GM19328 (cell line): ENCODE measurements at regions not wholly inside any gene's neighbourhood (a gene's known extent, or its start where the extent isn't known, plus 50 kb on each side); places are given as distances from the start of the nearest gene placed in this dataset.

ENCODE experiments used
- ATAC-seq: cut with Tn5 transposase; IDR thresholded peaks from one replicate; pipeline ENCODE4 v1.9.1; 2021; ENCODE audit warnings: mild to moderate bottlenecking, moderate library complexity; ENCODE audit not compliant: unreplicated experiment

DNA sequence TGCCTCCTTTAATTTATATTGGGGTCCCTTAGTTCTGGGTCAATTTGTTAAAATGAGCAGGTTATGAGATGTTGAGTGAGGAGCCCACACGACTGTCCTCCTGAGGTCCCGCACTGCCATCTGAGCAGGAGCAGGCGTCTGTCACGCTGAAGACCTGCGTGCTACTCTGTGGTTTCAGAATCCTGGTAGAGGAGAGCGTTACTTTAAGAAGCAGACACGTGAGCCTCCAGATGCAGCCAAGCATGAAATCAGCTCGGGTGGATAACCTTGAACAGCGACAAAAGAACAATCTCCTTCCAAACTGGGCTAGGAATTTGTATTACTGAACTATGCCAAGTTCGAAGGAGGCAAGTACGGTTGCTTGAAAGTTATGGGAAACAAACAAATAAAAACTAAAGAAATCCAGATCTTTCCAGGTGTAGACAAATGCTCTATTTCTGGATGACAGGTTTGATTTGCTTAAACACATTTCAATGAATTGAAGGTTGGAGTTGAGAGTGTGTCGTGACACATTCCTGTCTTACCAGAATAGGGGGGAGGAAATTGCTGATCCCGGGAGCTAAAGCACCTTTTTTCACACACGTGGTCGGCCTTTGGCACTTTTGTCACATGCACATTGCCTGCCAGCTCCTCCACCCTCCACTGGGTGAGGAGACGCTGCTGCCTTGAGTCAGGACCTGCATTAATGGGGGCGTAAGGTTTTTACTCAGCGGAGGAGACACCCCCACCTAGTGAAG lies 945.5 kb upstream of the SLC10A2 start:
- no peak for ATAC-seq

DNA sequence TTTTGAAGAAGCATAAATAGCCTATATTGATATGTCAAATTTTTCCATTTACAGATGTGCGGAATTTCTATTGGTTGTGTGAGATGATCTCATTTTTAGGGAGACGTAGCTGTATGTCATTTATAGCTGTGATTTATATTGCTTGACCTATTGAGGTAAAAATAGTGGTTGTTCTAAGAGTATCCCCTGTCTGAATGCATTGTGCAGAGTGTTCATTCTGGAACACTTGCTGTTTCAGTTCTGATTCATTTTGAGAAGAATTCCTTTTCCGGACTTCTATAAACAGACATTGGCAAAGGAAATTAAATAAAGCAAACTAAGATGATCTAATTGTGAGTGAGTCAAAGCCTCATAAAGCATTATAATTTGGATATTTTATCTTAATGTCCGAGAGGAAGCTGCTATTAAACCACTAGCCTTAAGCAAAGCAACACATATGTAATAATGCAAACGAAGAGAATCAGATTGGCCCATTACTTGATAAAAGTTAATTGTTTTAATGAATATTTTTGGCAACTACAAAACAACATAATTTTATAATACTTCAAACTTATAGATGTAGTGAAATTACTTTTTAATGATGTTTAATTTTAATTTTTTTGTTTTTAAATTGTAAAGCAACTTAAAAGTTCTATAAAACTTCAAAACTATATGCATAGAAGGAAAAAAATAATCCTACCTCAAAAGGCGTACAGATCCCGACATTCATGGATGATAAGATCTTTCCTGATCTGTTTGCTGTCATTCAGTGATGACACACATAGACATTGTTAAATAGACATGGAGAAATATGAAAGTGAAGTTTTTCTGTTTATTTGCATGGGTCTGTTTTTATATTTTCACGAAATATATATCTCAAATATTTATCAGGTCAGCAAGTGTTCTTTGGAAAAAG lies 942.6 kb upstream of the SLC10A2 start:
- ATAC-seq, result no peak

DNA sequence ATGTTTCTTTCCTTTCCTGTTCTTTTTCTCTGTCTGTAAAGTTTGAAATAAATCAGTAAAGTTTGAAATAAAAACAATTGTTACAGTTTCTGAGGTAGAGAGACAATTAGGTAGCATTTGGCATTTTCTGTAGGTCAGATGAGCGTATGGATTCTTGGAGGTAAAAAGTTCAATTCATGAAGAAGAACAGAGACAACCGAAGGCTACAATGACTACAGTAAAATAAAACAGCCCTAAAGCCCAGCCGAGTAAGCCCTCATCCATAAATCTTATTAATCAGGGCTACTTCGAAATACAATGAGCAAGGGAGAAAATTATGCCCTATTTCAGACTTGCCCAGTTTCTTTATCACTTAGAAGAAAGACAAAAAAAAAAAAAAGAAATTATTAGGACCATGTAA lies 941.9 kb upstream of the SLC10A2 start:
- ATAC-seq, result no peak

DNA sequence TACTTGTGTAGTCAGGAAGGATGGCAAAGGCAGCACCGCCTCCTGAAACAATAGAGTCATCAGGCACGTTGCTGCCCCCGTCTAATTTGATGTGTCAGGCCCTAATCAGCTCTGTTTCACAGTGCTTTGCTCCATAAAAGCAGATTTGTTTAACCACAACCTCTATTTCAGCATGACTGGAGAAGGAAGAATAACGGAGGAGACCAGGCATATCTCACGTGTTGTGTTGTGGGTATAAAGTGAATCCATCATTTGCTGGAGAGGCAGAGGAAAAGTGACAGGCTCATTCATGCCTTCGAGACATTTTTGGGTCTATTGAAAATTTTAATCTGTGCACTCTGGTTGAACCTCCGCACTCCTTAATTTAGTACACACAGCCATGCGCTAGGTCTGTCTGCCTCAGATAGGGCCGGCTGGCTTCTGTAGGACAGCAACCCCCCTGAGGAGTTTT lies 940.4 kb upstream of the SLC10A2 start:
- ATAC-seq, result no peak

DNA sequence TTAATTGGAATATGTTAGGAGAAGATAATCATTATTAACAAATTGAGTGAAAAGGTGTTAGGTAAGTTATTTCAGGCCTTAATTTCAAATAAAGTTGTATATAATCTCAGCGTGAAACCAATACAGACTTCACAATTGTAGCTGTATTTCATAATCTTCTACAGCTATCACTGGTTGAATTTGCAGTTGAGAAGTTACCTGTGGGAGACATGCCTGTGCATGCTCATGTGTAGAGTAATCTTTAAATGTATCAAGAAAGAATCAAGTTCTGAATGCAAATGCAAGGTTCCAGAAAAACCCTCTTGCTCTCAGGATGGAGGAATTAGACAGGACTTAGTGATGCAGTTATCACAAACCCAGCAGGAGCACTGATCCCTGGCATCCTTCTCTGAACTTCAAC lies 938.4 kb upstream of the SLC10A2 start:
- no peak for ATAC-seq

DNA sequence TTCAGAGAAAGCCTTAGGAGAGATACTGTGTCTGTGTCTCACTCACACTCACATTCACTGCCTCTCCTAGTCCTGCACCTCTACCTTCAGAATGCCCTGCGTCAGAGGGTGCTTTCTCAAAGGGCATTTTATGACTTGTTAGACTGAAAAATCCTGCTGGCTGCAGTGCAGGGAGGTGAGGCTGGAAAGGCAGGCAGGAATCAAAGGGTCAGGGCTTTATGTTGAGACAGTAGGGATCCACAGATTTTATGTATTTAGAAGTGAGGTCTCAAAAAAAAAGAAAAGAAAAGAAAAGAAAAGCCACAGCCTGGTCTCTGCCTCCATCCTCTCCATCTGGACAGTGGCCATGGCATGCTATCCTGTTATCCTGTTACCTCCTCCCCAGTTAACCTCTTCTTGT lies 936.0 kb upstream of the SLC10A2 start:
- ATAC-seq, result no peak

DNA sequence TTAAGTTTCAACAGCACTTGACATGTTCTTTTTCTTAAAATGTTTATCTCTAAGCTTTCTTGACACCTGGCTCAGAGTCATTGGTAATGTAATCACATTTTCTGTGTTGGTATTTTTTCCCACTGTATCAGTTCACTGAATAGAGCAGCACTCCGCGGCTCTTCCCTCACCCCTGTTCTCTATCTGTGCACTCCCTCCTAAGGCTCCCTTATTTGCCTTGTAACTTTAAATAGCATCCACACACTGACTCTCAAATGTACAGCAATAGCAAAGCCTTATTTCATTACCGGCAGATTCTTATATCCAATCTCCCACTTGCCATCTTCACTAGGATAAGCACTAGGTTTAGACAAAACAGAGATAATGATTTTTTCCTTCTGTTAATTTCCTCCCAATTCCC lies 935.5 kb upstream of the SLC10A2 start:
- ATAC-seq, result no peak

DNA sequence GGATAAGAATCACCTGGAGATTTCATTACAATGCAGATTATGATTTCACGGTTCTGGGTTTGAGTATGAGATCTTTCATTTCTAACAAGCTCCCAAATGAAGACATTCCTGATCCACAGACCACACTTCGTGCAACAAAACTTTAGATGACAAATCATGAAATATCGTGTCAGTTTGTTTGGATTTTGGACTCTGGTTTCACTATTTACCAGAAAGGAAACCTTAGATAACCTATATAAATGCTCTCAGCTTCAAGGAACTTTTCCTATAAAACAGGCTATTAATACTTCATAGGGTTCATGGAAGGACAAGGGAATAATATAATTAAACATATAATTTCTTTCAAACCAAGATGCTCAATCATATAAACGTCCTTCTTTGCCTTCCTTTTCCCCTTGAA lies 930.5 kb upstream of the SLC10A2 start:
- ATAC-seq, result no peak

DNA sequence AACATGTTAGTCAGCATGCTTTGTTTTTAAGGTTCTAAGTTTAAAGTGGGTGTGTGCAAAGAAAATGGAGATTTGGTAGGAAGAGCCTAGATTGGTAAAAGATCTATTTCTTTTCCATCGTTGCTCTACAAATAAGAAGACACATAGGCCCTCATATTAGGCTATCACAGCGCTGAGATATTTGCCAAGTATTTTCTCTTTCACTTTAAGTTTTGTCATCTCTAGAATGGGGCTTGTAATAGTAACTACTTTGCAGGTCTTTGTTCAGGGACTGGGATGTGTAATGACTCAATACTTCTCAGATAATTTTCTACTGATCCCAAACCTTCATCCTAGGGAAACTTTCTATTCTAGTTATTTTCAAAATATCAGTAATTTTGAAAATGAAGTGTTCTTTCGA lies 917.7 kb upstream of the SLC10A2 start:
- no peak for ATAC-seq

DNA sequence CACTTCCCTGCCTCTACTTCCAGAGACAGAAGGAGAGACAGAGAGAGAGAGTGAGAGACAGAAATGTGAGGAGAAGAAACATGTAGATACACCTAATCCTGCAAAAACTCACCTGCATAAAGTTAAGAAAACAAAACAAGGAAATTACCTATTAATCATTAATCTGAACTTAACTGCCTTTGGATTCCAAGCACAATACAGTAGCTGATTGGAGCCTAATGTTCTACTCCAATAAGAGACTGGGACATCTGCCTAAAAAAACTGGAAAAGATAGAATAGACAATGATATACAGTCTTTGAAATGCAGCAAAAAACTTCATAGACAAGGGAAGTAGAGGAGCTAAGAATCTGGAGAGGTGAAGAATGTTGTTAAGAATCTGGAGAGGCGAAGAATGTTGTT lies 910.2 kb upstream of the SLC10A2 start:
- ATAC-seq, result no peak

DNA sequence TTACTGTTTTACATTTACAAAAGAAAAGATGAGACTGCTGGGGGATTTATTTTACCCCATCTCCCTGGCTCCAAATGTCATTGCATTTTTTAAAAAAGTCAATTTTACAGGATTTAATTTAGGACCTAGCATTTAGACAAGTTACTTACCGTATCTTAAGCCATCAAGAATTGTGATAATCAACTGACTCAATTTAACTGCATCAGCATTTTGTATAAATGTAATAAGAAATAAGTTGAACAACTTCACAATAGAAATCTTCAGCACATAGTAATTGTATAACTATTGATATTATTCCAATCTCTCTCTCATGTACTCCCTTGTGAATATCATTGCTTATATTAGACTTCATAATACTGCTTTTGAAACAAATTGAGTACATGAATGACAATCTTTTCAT lies 907.5 kb upstream of the SLC10A2 start:
- no peak for ATAC-seq

DNA sequence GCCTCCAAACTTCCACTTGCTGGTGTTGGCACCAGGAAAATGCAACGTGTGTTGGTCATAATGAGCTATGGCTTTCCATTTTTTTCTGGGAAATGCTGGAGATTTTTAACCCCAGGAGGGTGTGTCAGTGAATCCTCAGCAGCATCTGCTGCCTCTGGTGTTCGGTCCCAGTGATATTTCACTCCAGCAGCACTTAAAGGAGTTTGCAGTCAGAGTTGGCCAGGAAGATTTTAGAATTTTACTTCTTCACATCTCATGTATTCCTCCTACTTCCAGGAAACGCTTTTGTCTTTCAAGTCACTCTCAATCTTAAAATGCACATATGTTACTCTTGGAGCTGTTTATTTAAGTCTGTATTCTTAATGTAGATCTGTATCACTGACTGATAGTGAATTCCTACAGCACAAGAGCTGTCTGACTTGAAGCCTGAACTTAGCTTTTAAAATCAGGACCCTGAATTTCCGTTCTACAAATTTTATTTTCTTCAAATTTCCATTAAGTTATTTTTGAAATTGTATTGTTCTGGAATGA lies 903.4 kb upstream of the SLC10A2 start:
- no peak for ATAC-seq

DNA sequence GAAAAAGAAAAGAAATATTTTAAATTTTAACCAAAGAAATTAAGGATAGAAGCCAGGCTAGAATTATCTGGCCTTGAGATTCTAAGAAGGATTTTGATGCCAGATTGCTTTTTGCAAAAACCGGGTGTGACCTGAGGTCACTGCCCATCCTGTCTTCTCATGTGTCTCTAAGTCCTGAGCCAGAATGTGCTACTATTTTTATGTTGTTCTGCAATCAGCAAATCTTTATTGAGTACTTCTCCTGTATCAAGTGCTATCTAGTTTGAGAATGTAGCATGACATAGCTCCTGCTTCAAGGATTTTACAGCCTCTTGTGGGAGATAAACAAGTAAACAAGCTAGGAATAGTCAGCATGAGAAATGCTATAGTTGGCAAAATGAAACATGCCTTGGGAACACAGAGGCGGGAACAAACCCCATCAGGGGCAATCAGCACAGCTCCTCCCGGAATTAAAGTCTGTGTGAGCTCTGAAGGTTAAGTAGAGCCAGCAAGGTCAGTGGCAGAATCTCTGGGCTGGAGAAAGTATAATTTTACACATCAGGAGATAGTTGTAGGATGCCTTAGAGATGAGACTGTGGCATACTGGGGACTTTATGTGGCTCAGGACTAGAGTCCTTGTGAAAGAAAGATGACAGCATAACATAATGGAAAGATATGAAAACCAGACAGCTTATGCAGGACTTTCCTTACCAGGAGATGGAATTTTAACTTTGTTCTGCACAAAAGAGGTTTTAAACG lies 899.5 kb upstream of the SLC10A2 start:
- ATAC-seq, result no peak

DNA sequence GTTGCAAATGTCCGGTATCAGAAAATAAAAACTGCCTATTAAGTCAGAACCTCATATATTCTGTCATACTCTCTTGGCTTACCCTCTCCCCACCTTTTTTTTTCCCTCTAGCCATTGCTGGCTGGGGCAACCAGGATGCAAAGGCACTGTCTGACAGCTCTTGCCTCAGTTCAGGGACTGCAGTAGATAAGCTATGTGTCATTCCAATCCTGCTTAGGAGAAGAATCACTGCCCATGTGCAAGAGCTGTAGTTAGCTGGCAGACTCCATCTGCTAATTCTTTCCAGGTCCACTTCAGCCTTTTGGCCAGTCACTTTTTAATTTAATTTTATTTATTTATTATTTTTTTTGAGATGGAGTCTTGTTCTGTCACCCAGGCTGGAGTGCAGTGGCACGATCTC lies 895.6 kb upstream of the SLC10A2 start:
- ATAC-seq, result no peak

DNA sequence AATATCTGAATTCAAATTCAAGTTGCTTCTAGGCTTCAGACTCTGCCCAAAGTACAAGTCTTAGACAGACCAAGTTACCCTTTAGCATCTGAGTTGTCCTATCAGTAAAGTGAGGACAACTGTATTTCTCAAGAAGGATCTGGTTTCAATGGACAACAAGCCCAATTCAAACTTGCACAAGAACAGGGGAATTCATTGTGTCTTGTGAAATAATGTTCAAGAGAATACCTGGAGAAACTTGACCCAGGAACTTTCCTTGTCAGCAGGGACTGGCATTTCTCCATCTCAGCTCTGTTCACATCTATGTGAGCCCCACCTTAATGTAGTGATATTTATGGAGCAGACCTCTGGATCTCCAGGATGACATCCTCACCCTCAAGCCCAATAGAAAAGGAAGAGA lies 894.9 kb upstream of the SLC10A2 start:
- ATAC-seq, result no peak

DNA sequence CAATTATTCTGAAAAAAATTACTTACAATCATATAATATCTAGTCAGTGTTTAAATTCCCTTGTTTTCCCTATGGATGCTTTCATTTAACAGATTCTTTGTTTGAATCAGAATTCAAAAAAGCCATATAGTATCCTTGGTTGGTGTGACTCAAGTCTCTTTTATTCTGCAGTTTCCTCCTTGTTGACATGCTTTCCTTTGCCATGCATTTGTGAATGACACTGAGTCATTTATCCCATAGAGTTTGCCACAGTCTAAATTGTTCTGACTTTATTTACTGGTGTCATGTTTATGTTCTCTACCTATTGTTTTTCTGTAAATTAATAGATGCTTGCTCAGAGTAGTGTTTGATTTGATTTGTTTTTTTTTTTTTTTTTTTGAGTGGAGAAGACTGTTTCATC lies 893.8 kb upstream of the SLC10A2 start:
- ATAC-seq, result no peak

DNA sequence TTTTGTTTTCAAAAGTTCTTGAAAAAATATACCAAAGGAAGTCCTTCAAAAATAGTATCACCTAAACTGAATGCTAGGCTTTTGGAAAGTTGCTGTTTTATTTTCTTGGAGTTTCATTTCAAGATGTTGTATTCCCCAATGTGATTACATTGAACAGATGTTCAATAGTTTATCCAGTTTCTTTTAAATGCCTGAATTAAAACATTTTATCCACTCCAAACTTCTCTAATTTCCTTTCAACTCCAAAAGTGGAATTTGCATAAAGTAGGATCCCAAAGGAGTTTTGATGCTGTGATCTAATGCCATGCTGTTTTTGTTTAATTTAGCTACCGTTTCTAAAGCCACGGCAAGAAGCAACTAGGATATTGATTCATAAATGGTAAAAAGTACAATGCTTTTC lies 892.5 kb upstream of the SLC10A2 start:
- ATAC-seq, result no peak

DNA sequence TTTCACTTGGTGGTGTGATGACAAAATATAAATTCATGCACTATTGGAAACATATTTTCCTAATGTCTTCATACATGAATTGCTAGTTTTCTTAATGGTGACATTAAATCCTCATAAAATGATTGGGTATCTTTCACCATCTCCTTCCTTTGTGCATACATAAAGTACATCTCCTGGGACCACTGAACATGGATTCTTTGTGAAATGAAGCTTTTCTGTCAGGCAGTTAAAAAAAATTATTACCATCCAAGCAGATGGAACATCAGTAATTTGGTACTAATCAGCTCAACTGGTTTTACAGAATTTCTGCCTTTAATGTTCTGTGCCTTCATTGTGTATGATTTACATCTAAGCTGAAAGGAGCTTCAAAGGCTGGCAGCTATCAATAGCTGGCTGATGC lies 891.7 kb upstream of the SLC10A2 start:
- no peak for ATAC-seq

DNA sequence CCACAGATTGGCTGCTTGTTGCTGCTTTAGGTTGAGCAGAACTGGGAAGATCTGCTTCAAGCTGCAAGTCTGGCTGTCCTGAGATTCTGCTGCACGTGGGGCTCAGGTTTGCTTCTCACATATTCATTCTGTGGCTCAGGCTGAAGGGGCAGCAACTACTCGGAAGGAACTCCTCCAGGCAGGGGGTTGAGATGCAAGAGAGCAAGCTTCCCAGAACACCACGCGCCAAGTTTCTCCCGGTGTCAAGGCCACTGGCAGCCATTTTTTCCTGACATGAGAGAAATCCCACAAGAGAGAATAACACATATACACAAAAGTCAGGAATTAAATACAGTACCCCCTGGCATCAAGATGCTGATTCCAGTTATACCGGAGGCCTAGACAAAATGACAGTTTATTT lies 887.6 kb upstream of the SLC10A2 start:
- no peak for ATAC-seq

DNA sequence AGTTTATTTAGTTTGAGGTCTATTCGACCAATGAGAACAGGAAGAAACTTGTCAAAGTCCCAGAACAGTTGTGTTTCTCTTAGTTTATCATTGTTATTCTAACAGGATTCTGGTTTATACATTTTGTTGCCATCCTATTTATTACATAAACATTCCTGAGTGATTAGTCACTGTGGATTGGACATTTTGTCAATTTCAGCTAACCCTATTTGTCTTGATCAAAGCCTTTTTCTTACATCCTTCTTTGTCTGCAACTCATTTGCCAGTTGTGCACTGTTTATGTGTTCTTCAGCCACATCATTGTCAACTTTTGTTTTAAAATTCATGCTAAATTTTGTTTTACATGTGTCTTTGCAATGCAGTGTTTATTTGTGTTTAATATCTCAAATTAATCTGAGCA lies 886.0 kb upstream of the SLC10A2 start:
- no peak for ATAC-seq

DNA sequence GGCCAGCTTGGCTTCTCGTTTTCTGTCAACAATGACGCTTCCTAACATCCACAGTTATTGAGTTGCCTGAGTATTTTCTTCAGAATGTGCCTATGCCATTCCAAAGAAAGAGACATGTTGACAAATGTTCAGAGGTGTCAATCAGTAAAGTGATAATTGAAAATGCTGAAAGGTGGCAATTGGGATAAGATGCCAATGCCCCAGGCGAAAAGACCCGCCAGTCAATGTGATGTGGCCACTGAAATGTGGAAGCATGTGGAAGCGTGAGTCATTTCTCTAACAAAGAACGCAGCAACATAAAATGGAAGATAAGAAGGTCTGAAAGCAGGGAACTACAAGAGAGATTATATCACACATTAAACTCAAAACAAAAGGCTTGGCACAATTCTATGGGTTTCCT lies 882.2 kb upstream of the SLC10A2 start:
- ATAC-seq, result no peak
